Activated naive CD4-positive, alpha-beta T cell treated with anti-CD3 and anti-CD28 coated beads, Interleukin-2, amount 10 ng/mL, durations not matched to agents 7 days and 5 days (primary cell): ENCODE measurements at regions not wholly inside any gene's neighbourhood (a gene's known extent, or its start where the extent isn't known, plus 50 kb on each side); places are given as distances from the start of the nearest gene placed in this dataset.

Source experiments
- CTCF ChIA-PET: fragments of 350-600 bp; sonication (Branson Sonifier 250); formaldehyde crosslinking; loops from one replicate; lab custom pipeline; 2021; ENCODE audit warnings: antibody characterized with exemption; lab: Charles Lee
- DNase-seq: peaks from one replicate; pipeline ENCODE4 v3.0.0-alpha.2; 2020
- H3K27ac Mint-ChIP-seq: one replicate; pipeline ENCODE4 v1.8.0; 2021; ENCODE audit warnings: mild to moderate bottlenecking, moderate library complexity, mixed read lengths
- H3K27me3 Mint-ChIP-seq: one replicate; pipeline ENCODE4 v1.8.0; 2021; ENCODE audit warnings: mild to moderate bottlenecking, mixed read lengths
- H3K36me3 Mint-ChIP-seq: one replicate; pipeline ENCODE4 v1.8.0; 2021; ENCODE audit warnings: mixed read lengths
- H3K4me1 Mint-ChIP-seq: one replicate; pipeline ENCODE4 v1.8.0; 2021; ENCODE audit warnings: mixed read lengths
- H3K4me3 Mint-ChIP-seq: one replicate; pipeline ENCODE4 v1.8.0; 2021; ENCODE audit warnings: mild to moderate bottlenecking, moderate library complexity, mixed read lengths
- H3K9me3 Mint-ChIP-seq: one replicate; pipeline ENCODE4 v1.8.0; 2021; ENCODE audit warnings: mixed read lengths

- DNase-seq = no peak
- Mint-ChIP-seq H3K4me1 (no peaks in the 10 kb centered on the region), H3K9me3 (no peaks in the 10 kb centered on the region), H3K4me3 (no peak overlapping the region), H3K27ac (no peak overlapping the region), H3K27me3 (no peaks in the 10 kb centered on the region), H3K36me3 (no peaks in the 10 kb centered on the region)
- CTCF ChIA-PET = no interaction called here
Observed at GRCh38 chr5:160931283-160931682, 79.3 kb upstream of the ATP10B start.

- CTCF ChIA-PET = no interaction called here
- Mint-ChIP-seq H3K27me3 (no peaks in the 10 kb centered on the region), H3K36me3 (no peaks in the 10 kb centered on the region), H3K27ac (no peak overlapping the region), H3K4me3 (no peak overlapping the region), H3K4me1 (no peaks in the 10 kb centered on the region), H3K9me3 (no peaks in the 10 kb centered on the region)
- DNase-seq = no peak
Observed at GRCh38 chr5:160930406-160930805, 78.4 kb upstream of the ATP10B start.

GRCh38 chr5:160929906-160930305 lies 77.9 kb upstream of the ATP10B start:
- H3K36me3 Mint-ChIP-seq = no peaks in the 10 kb centered on the region
- CTCF ChIA-PET = no interaction called here
- no peak overlapping the region for H3K27ac Mint-ChIP-seq
- no peaks in the 10 kb centered on the region for H3K4me1 Mint-ChIP-seq
- H3K4me3 Mint-ChIP-seq = no peak overlapping the region
- no peak for DNase-seq
- H3K27me3 Mint-ChIP-seq = no peaks in the 10 kb centered on the region
- no peaks in the 10 kb centered on the region for H3K9me3 Mint-ChIP-seq

- H3K4me3 Mint-ChIP-seq = no peak overlapping the region
- H3K9me3 Mint-ChIP-seq = no peaks in the 10 kb centered on the region
- no peaks in the 10 kb centered on the region for H3K4me1 Mint-ChIP-seq
- no peak for DNase-seq
- CTCF ChIA-PET = no interaction called here
- no peaks in the 10 kb centered on the region for H3K36me3 Mint-ChIP-seq
- no peaks in the 10 kb centered on the region for H3K27me3 Mint-ChIP-seq
- H3K27ac Mint-ChIP-seq = no peak overlapping the region
Observed at GRCh38 chr5:160929360-160929759, 77.3 kb upstream of the ATP10B start.

GRCh38 chr5:160926428-160926827 lies 74.4 kb upstream of the ATP10B start:
- H3K9me3 Mint-ChIP-seq = no peaks in the 10 kb centered on the region
- H3K36me3 Mint-ChIP-seq = no peaks in the 10 kb centered on the region
- H3K4me3 Mint-ChIP-seq = no peak overlapping the region
- no peak for DNase-seq
- CTCF ChIA-PET = no interaction called here
- no peaks in the 10 kb centered on the region for H3K4me1 Mint-ChIP-seq
- H3K27me3 Mint-ChIP-seq = no peaks in the 10 kb centered on the region
- no peak overlapping the region for H3K27ac Mint-ChIP-seq

GRCh38 chr5:160925281-160925680 lies 73.3 kb upstream of the ATP10B start:
- no peak overlapping the region for H3K27ac Mint-ChIP-seq
- DNase-seq = no peak
- CTCF ChIA-PET = no interaction called here
- H3K4me3 Mint-ChIP-seq = no peak overlapping the region
- no peaks in the 10 kb centered on the region for H3K27me3 Mint-ChIP-seq
- no peaks in the 10 kb centered on the region for H3K36me3 Mint-ChIP-seq
- no peaks in the 10 kb centered on the region for H3K9me3 Mint-ChIP-seq
- H3K4me1 Mint-ChIP-seq = no peaks in the 10 kb centered on the region

GRCh38 chr5:160923936-160924710 lies 72.1 kb upstream of the ATP10B start:
- DNase-seq = no peak
- Mint-ChIP-seq H3K4me3 (no peak overlapping the region), H3K36me3 (no peaks in the 10 kb centered on the region), H3K4me1 (no peaks in the 10 kb centered on the region), H3K27me3 (no peaks in the 10 kb centered on the region), H3K9me3 (no peaks in the 10 kb centered on the region), H3K27ac (no peak overlapping the region)
- CTCF ChIA-PET = no interaction called here

- no peak overlapping the region for H3K4me3 Mint-ChIP-seq
- no peaks in the 10 kb centered on the region for H3K36me3 Mint-ChIP-seq
- H3K27ac Mint-ChIP-seq = no peak overlapping the region
- H3K27me3 Mint-ChIP-seq = no peaks in the 10 kb centered on the region
- CTCF ChIA-PET = no interaction called here
- H3K4me1 Mint-ChIP-seq = no peaks in the 10 kb centered on the region
- no peaks in the 10 kb centered on the region for H3K9me3 Mint-ChIP-seq
- no peak for DNase-seq
Observed at GRCh38 chr5:160923411-160923810, 71.4 kb upstream of the ATP10B start.

- no peak overlapping the region for H3K4me3 Mint-ChIP-seq
- CTCF ChIA-PET = no interaction called here
- no peak for DNase-seq
- no peaks in the 10 kb centered on the region for H3K4me1 Mint-ChIP-seq
- no peak overlapping the region for H3K27ac Mint-ChIP-seq
- no peaks in the 10 kb centered on the region for H3K36me3 Mint-ChIP-seq
- H3K27me3 Mint-ChIP-seq = no peaks in the 10 kb centered on the region
- no peaks in the 10 kb centered on the region for H3K9me3 Mint-ChIP-seq
Observed at GRCh38 chr5:160922311-160922710, 70.3 kb upstream of the ATP10B start.

- no peak overlapping the region for H3K4me3 Mint-ChIP-seq
Observed at GRCh38 chr5:160921423-160922285, 69.6 kb upstream of the ATP10B start.

GRCh38 chr5:160919626-160920025 lies 67.6 kb upstream of the ATP10B start:
- no peaks in the 10 kb centered on the region for H3K9me3 Mint-ChIP-seq
- H3K27ac Mint-ChIP-seq = no peak overlapping the region
- no peaks in the 10 kb centered on the region for H3K27me3 Mint-ChIP-seq
- no peaks in the 10 kb centered on the region for H3K4me1 Mint-ChIP-seq
- no peak overlapping the region for H3K4me3 Mint-ChIP-seq
- H3K36me3 Mint-ChIP-seq = no peaks in the 10 kb centered on the region
- CTCF ChIA-PET = interaction anchor here (1.3 kb wide), 1 partner anchor 16 kb away, joined by 3 read pairs; no protein-coding TSS in a partner anchor
- DNase-seq = no peak

More at GRCh38 chr5:160921423-160922285, 69.6 kb upstream of the ATP10B start:
- H3K27ac Mint-ChIP-seq = no peak overlapping the region
- H3K9me3 Mint-ChIP-seq = no peaks in the 10 kb centered on the region
- DNase-seq = no peak
- H3K36me3 Mint-ChIP-seq = no peaks in the 10 kb centered on the region
- no peaks in the 10 kb centered on the region for H3K4me1 Mint-ChIP-seq
- CTCF ChIA-PET = no interaction called here
- H3K27me3 Mint-ChIP-seq = no peaks in the 10 kb centered on the region

- H3K36me3 Mint-ChIP-seq = no peaks in the 10 kb centered on the region
- no peak overlapping the region for H3K27ac Mint-ChIP-seq
- H3K27me3 Mint-ChIP-seq = no peaks in the 10 kb centered on the region
- CTCF ChIA-PET = no interaction called here
- DNase-seq = no peak
- no peaks in the 10 kb centered on the region for H3K4me1 Mint-ChIP-seq
- no peak overlapping the region for H3K4me3 Mint-ChIP-seq
- H3K9me3 Mint-ChIP-seq = no peaks in the 10 kb centered on the region
Observed at GRCh38 chr5:160918386-160918785, 66.4 kb upstream of the ATP10B start.

GRCh38 chr5:160906090-160906489 lies 54.1 kb upstream of the ATP10B start:
- Mint-ChIP-seq H3K27me3 (no peaks in the 10 kb centered on the region), H3K27ac (no peak overlapping the region), H3K4me3 (no peak overlapping the region), H3K36me3 (no peaks in the 10 kb centered on the region), H3K9me3 (no peaks in the 10 kb centered on the region), H3K4me1 (no peaks in the 10 kb centered on the region)
- DNase-seq = no peak
- CTCF ChIA-PET = no interaction called here

GRCh38 chr5:160905285-160905684 lies 53.3 kb upstream of the ATP10B start:
- H3K36me3 Mint-ChIP-seq = no peaks in the 10 kb centered on the region
- CTCF ChIA-PET = no interaction called here
- no peak for DNase-seq
- no peaks in the 10 kb centered on the region for H3K9me3 Mint-ChIP-seq
- H3K4me3 Mint-ChIP-seq = no peak overlapping the region
- no peak overlapping the region for H3K27ac Mint-ChIP-seq
- no peaks in the 10 kb centered on the region for H3K27me3 Mint-ChIP-seq
- no peaks in the 10 kb centered on the region for H3K4me1 Mint-ChIP-seq

GRCh38 chr5:160904591-160904990 lies 52.6 kb upstream of the ATP10B start:
- Mint-ChIP-seq H3K36me3 (no peaks in the 10 kb centered on the region), H3K27me3 (no peaks in the 10 kb centered on the region), H3K27ac (no peak overlapping the region), H3K4me3 (no peak overlapping the region), H3K9me3 (no peaks in the 10 kb centered on the region), H3K4me1 (no peaks in the 10 kb centered on the region)
- DNase-seq = no peak
- CTCF ChIA-PET = no interaction called here
